ENCODE measurements at regions not wholly inside any gene's neighbourhood (a gene's known extent, or its start where the extent isn't known, plus 50 kb on each side); places are given as distances from the start of the nearest gene placed in this dataset.

DNA sequence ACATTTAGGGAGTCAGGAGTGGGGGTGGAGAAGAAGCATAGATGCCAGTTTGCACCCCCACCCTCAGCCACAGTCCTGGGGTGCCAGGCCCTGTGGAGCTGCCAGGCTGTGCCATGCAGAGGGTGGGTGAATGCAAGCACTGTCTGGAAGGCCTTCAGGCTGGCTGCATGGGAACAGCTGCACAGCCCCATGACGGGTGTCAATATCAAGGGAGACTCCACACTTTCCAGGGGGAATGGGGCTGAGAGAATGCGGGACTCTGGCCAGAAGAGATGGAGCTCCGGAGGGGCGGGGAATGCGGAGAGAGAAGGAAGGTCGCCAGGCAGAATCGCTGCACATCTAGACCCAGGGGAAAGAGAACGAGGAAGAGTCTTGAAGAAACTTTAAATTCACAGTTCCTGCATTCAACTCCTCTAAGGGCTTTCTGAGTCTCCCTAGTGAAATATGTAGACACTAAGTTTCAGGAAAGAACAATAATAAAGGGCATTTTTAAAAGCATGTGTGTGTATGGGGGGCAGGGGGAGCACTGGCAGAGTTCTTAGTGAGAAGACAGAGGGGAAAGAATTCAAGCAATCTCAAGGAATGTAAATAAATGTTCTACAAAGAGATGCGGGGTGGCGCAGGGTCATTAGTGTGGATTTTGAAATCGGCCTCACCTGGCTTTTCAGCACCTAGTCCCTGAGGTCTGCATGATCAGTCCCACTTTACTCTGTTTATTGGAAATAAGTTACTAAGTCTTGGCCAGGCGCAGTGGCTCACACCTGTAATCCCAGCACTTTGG lies 59.1 kb downstream of the BOD1 start:
- no peak for TF ChIP-seq CTCF (IDR thresholded peaks at IDR 0.05)
- no peak overlapping the region for H3K4me3 Mint-ChIP-seq
- H3K27me3 Mint-ChIP-seq (ENCODE audit: insufficient read depth): peaks cover 48% of the 10 kb centered on the region
- H3K36me3 Mint-ChIP-seq (ENCODE audit: low read depth): peaks cover 24% of the 10 kb centered on the region
- H3K4me1 Mint-ChIP-seq (ENCODE audit: low read depth): no peaks in the 10 kb centered on the region; the same call in 1 of the 2 replicates
- peaks cover 26% of the 10 kb centered on the region for H3K9me3 Mint-ChIP-seq
- DNase-seq: no peak
- H3K27ac Mint-ChIP-seq: no peak overlapping the region

DNA sequence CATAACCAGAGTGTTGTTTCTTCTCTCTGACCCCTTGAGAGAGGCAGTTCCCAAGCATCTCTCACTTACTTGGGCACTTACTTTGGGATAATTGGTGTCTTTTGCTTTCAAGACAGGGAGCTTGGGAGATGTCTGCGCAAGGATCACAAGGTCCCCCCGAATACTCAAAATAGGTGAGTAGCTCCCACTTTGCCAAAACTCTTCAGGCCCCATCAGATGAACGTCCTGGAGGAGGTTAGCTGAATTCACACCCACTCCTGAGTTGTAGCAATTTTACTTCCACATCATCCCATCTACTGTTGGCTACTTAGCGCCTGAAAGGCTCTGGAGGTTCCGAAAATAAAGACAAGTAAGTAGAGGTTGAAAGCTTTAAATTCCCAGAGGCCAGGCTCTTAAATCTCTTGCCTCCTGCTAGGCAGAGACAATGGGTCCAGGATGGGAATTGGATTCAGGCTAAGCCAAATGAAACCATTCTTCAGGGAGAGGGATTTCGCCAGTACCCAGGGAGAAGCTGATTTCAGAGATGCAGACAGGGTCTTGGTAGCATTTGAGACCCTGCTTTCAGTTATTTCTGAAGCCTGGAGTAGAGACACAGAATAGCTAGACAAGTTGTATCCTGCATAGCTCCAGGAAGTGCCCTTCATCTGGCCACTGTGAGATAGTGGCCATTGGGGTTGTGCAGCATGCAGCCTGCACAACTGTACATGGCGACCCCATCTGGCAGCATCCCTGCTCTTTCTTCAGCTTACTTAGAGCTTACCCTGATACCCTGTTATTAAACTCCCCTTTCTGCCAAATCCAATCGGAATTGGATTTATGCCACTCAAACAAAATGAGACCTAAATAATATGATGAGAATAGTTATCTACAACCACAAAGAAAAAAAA lies 60.1 kb downstream of the BOD1 start:
- DNase-seq: no peak
- Mint-ChIP-seq H3K9me3 (peaks cover 21% of the 10 kb centered on the region), H3K36me3 (ENCODE audit: low read depth) (peaks cover 20% of the 10 kb centered on the region), H3K27me3 (ENCODE audit: insufficient read depth) (peaks cover 52% of the 10 kb centered on the region), H3K4me1 (ENCODE audit: low read depth) (no peaks in the 10 kb centered on the region; the same call in 1 of the 2 replicates), H3K4me3 (no peak overlapping the region), H3K27ac (no peak overlapping the region)
- no peak for TF ChIP-seq CTCF (IDR thresholded peaks at IDR 0.05)

GRCh38 chr5:173554989-173555705 lies 61.3 kb downstream of the BOD1 start:
- Mint-ChIP-seq H3K27ac (no peak overlapping the region), H3K36me3 (ENCODE audit: low read depth) (peaks cover 9% of the 10 kb centered on the region), H3K4me1 (ENCODE audit: low read depth) (no peaks in the 10 kb centered on the region; the same call in 1 of the 2 replicates), H3K9me3 (peaks cover 9% of the 10 kb centered on the region), H3K27me3 (ENCODE audit: insufficient read depth) (peaks cover 53% of the 10 kb centered on the region), H3K4me3 (no peak overlapping the region)
- DNase-seq: no peak
- TF ChIP-seq CTCF (IDR thresholded peaks at IDR 0.05): no peak

- Mint-ChIP-seq H3K27me3 (ENCODE audit: insufficient read depth) (peaks cover 51% of the 10 kb centered on the region), H3K4me1 (ENCODE audit: low read depth) (no peaks in the 10 kb centered on the region; the same call in 1 of the 2 replicates), H3K27ac (no peak overlapping the region), H3K36me3 (ENCODE audit: low read depth) (peaks cover under 1% of the 10 kb centered on the region; the same call in 1 of the 2 replicates), H3K4me3 (no peak overlapping the region), H3K9me3 (peaks cover under 1% of the 10 kb centered on the region)
- DNase-seq: no peak
- TF ChIP-seq CTCF (IDR thresholded peaks at IDR 0.05): 0 out of 2 replicates have a peak, but pooled peaks have one; percentile 11
Observed at GRCh38 chr5:173554038-173554955, 62.2 kb downstream of the BOD1 start.

Data from HFFc6 (cell line).